GM19397 (cell line): ENCODE measurements at regions not wholly inside any gene's neighbourhood (a gene's known extent, or its start where the extent isn't known, plus 50 kb on each side); places are given as distances from the start of the nearest gene placed in this dataset.
"Not testable (repeated sequence)": the region's sequence is repeated elsewhere in the genome, so short reads cannot be mapped to it uniquely, and the experiment has no call there.

Experiments used
- ATAC-seq: cut with Tn5 transposase; IDR thresholded peaks from one replicate; pipeline ENCODE4 v1.9.1; 2021; ENCODE audit warnings: mild to moderate bottlenecking, moderate library complexity; ENCODE audit not compliant: unreplicated experiment

DNA sequence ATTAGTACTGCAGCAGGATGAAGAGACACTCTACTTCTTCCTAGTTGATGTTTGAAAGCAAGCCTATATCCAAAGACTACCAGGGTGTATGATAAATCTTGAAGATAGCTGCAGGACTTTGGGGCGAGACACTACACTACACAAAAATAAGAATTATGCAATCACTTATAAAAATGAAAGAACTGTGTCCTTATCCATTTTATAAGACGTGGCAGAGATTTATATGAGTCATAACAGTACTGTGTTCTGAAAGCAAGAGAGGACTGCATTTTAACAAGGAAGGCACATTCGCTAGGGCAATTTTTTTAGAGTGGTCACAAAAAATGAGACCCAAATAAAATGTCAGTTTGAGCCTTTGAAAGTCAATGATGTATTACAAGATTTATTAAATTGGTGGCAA, 617.0 kb upstream of the LINC00305 start:
- ATAC-seq, result no peak

DNA sequence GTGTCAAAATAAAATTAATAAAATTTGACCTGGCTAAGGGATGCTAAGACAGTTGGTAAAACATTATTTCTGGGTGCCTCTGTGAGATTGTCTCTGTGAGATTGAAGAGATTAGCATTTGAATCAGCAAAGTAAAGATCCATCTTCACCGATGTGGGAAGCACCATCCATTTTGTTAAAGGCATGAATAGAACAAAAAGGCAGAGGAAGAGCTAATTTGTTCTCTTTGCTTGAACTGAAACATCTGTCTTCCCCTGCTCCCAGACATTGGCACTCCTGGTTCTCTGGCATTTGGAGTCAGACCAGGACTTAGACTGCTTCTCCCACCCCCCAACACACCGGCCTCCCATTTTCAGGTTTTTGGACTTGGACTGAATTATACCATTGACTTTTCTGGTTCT, 603.8 kb upstream of the LINC00305 start:
- no peak for ATAC-seq

DNA sequence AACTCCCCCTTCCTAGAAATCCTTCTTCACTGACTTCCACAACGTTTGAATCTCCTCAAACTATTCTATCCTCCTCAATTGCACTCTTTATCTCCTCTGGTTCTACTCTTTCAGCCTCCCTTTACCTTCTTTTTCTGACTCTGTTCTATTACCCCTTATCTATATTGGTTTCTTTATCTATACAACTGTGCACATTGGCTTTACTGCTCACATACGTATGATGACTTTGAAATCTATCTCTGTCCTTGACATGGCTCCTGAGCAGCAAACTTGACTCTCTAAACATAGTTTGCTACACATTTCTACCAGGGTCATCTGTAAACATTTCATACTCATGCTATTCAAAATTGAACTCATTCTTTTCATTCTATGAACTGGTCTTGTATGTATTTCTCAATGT, 601.0 kb upstream of the LINC00305 start:
- no peak for ATAC-seq

DNA sequence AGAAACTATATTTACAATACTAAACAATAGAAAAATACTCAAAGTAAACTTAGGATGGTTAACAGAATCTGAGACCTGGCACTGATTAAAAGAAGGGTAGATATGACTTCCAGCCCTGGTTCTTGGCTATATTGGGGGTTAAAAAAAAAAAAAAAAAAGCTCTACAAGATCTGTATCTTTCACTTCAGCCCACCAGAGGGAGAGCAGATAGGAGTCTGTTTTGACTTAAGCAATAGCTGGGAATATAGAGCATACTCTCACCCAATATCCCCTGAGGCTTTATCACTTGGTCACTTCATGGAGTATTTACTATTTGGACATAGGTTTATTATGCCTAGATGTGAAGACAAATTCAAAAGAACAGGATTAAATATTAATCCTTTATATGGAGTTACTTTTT, 598.9 kb upstream of the LINC00305 start:
- ATAC-seq, result no peak

DNA sequence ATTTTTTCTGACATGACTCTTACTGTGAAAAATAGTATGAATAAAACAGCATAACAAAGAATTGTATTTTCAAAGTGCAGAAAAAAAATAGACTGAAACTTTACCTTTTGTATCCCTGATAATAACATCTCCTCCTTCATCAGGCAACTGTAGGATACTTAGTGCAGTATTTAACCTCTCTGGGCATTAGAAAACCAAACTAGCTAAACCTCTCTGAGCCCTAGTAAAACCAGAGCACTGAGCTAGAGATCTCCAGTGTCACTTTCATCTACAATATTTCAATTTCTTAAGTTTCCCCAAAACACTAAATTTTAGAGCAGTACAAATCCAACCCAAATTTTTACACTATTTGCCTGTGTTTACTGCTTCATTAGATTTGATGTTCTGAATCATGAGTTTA, 594.0 kb upstream of the LINC00305 start:
- ATAC-seq, result no peak

DNA sequence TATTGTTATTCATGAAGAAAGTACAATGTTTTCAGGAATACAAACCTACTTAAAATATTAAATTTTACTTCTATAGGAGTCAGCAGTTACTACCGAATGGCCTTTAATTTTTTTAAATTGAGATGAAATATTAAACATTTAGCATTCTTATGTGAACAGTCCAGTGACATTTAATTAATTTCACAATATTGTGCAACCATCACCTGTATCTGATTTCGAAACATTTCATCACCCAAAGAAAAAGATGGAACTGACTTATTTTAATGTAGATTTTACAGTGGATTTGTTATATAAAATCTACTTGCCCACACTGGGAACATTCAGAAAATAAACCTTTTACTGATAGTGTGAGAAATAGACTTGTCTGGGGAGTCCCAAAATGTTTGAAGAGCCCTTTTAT, 585.2 kb upstream of the LINC00305 start:
- no peak for ATAC-seq

DNA sequence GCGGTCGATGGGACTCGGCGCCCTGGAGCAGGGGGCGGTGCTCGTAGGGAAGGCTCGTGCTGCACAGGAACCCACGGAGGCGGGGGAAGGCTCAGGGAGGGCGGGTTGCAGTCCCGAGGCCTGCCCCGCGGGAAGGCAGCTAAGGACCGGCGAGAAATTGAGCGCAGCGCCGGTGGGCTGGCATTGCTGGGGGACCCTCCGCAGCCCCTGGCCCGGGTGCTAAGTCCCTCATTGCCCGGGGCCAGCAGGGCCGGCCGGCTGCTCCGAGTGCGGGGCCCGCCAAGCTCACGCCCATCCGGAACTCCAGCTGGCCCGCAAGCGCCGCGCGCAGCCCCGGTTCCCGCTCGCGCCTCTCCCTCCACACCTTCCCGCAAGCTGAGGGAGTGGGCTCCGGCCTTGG, 576.8 kb upstream of the LINC00305 start:
- not testable (repeated sequence) for ATAC-seq

DNA sequence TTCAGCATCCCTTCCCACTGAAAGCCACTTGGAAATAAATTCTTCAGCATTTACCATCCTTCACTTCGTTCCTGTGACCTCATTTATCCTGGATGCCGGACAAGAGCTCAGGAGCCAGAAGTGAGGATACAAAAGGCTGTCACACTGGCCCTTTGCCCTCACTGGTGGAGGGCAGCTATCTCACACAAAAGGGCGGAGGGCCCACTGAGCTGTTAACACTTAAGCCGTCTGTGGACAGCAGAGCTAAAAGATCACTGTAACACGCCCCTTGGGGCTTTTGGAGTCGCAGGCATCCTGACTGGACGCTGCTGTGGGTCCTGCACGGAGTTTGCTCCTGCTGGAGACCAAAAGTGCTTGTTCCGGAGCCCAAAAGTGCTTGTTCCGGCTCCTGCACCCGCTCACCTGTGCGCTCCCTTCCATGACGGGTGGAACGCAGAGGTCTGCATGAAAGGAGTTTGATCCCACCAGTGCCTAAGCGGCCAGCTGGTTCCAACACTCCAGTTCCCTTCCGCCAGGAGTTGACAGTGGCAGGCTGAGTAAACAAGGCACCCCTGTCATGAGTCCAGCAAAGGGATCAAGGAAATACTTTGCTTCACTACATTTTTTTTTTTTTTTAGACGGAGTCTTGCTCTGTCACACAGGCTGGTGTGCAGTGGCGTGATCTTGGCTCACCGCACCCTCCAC, 572.0 kb upstream of the LINC00305 start:
- no peak for ATAC-seq

DNA sequence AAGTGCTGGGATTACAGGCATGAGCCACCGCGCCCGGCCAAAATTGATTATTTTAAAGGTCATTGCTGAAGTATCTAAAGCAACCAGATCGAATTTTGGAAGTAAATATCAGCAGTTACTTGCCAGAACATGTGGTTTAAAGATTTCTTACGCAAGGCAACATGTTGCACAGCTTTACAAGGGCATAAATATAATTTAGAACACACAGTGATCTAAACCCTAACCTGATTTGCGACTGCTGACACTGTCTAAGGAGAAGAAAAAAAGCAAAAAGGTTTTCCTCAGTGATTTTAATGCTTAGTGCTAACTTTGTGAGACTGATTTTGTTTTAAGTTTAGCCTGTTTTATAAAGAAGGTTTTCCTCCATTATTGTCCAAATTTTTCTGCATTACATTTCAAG, 569.9 kb upstream of the LINC00305 start:
- no peak for ATAC-seq

DNA sequence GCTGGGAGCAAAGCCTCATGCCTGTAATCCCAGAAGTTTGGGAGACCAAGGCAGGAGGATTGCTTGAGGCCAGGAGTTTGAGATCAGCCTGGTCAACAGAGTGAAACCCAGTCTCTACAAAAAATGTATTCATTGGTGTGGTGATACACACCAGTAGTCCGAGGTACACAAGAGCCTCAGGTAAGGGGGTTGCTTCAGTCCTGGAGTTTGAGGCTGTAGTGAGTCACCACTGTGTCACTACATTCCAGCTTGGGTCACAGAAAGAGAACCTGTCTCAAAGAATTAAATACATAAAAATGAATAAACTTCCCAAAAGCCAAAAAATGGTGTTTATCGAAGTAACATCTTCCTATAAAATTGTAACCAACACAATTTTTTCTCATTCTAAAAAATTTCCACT, 568.1 kb upstream of the LINC00305 start:
- no peak for ATAC-seq

DNA sequence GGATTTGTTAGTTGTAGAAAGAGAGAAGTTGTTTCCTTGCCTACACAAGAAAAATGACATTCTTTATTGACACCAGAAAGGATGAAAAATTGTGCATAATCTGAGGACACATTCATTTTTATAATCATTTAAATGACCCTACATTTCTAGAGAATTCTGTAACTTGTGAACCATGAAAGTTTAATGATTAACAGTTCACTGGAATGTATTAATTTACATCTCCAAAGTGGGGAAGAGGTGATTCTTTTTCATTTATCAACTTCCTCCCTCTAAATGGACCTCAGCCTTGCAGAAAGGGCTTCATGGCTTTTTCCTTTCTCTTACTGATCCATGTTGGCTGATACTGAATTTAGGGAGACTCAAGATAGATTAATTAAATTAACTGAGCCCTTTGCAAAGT, 565.2 kb upstream of the LINC00305 start:
- ATAC-seq, result no peak

DNA sequence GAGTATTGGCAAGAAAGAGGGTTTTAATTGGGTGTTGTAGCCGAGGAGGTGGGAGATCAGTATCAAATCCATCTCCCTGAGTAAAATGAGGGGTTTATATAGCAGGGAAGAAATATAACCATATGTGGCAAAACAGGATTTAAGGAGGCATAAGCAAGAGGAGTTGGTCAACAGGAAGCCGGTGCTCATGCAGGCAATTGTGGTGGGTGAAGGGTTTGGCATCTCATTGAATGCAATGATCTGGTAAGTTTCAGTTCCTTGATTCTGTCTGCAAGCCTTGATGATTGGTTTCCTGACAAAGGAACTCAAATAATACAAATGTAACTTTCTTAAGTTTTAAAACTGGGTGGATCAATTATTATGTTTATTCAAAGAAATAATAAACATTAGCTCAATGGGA, 564.4 kb upstream of the LINC00305 start:
- ATAC-seq, result peak; percentile 100

DNA sequence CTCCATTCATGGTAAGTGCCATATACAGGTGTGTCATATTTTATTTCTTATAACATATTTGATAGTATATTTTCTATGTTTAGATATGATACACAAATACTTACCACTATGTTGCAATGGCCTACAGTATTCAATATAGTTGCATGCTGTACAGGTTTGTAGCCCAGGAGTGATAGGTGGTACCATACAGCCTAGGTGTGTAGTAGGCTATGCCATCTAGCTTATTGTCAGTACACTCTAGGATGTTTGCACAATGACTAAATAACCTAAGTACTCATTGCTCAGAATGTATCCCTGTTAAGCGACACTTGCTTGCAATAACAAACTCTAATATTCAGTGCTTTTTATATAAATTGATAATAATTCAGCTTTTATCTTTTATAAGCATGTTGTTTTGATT, 563.1 kb upstream of the LINC00305 start:
- no peak for ATAC-seq

DNA sequence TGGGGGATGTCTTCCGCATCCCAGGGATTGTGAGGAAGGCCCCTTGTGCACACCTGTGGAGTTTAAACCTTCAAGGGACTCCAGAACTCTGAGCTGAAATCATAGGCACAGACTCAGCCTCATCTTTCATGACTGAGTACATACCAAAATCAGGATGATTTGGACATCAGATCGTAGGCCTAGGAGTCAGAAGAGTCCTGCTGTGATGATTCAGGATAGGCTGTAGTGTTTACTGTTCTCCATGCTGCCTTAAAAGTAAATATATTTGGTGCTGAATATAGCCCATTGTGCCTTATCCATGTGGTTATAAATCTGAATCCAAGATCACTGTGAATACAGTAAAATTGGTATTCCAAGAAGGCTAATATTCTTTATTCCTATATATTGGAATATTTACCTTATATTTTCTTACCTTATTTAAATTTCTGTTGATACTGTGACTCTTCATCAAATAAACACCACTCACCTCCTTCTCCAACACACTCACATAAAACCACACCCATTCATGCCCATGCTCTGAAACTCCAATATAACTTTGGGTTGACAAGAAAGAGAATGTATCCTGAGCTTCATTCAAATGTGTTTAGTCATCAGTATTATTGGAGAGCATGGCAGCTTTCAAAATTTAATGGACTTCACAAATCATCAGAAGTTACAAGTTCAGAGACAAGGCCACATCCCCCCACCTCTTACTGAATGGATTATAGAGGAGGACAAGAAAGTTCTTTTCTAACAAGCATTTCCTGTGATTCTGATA, 561.4 kb upstream of the LINC00305 start:
- ATAC-seq, result no peak

DNA sequence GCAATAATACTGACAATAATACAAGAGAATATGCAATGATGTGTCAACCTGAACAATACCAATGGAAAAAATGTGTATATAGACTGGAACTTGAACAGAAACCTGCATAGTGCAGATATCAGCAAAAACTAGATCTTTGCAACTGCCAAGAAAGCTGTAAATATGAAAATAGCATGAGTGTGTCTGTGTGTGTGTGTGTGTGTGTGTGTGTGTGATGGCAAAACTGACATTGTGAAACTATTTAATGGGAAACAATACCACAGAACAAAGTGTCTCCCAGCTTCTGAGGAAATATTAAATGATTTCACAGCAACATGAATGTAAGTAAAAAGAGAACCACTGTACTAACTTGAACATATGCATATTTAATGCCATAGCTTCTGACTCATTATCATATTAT, 558.2 kb upstream of the LINC00305 start:
- no peak for ATAC-seq

DNA sequence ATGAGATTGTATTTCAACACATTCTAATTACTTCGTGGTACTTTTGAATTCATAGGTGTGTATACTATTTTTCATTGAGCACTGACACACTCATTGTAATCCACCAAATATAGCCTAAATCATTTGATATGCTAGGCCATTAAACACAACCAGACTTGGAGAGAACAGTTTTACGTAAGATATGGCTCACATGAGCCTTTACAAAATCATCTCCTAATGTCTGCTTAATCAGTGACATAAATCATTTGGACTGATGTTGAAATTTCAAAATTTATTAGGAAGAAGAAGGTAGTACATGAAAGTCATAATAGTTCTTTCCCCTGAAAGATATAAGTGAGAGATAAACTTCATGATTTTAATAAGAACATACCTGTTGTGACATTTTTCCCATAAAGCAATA, 550.2 kb upstream of the LINC00305 start:
- no peak for ATAC-seq

DNA sequence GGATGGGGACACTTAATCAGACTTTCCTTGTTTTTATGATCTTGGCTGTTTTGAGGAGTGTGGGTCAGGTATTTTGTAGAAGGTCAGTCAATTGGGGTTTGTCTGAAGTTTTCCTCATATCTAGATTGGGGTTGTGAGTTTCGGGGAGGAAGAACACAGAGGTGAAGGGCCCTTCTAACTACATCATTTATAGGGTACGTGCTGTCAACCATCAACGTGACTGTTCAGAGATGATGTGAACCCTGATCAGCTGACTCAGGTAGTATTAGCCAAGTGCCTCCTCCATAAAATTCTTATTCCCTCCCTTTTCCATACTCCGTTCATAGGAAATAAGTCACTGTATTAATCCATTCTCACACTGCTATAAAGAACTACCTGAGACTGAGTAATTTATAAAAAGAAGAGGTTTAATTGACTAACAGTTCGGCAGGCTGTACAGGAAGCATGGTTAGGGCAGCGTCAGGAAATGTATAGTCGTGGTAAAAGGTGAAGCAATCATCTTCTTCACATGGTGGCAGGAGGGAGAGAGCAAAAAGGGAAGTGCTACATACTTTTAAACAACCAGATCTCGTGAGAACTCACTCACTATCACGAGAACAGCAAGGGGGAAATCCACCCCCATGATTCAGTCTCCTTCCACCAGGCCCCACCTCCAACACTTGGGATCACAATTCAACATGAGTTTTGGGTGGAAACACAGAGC, 547.1 kb upstream of the LINC00305 start:
- no peak for ATAC-seq

DNA sequence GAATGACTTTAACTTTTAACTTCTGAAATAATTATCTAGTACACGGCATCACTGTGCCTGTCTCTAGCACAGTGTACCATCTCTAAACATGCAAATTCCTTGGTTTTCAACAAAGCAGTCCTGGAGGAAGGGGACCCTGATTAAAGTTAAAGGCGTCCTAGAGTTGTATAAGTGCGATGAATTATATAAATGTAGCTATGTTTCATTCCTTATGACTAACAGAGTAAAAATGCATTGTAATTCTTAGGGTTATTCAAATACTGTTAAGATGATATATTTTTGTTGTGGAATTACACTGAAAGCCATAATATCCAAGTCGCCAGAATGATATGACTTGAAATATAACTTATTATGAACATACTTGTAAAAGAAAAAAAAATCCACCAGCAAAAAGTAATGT, 544.9 kb upstream of the LINC00305 start:
- no peak for ATAC-seq

DNA sequence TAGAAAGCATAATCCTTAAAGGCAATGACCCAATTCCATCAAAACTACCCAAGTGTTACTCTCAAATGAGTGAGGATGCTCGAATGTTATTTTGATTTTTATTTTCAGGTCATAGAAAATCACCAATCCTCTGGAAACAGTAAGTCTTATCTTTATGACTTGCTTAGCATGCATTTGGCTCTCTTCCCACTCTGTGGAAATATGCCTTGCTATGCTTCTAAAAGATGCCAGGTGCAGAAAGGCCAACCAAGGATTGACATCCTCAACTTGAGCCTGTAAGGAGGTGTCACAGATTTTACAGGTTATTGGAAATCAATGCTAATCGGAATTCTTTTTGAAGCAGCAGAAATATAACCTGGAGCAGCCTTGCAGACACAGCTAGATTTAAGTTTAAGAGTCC, 543.9 kb upstream of the LINC00305 start:
- ATAC-seq, result no peak

DNA sequence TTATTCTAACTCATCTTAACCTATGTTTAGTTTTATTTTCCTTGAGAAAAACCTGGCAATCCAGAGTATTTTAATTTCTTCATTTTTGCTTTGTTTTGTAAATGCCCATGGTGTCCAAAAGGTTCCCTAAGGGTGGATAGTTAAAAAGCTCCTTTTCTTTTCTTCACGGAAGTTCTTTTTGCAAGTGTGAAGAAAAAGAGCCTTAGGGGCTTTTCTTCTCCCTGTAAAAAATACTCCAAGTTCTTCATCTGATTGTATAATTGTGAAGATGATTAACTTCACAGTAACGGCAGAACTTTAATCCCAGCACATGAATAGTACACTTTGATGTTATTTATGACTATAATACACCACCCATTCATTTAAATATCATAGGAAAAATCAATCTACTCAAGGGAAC, 530.2 kb upstream of the LINC00305 start:
- no peak for ATAC-seq

DNA sequence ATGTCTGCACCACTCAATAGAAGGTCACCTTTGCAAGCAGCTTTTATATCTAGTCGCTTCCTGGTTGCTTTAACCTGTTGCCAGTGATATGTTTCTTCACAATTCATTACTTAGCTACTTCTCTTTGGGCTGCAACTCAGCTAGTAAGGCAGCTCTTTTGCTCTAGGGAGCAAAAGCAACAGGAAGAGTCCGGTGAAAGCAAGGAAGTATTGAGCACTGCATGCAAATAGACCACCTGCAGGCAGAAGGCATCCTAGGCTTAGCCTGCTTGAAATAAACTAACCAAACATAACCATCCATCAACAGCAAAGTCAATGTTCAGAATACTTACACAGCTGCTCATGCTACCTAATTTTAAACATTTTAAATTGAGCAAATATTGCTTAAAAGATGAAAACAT, 529.2 kb upstream of the LINC00305 start:
- ATAC-seq, result no peak

DNA sequence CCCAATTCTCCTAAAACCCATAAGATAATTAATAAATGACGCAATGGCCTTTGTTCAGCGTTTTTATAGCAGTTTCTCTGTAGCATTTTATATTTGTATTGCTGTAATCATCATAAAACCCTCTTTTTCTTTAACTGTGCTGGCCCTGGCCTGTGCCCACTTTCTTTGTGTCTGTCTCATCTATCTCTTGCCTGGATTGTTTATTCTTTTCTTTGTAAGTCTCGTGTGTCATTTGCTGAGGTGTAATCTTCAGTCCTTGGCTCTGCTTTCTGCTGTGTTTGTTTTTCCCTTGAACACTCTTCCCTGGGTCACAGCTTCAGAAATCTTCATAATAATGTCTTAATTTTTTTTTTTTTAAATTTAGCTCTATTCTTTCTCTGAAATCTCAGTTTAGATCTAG, 525.8 kb upstream of the LINC00305 start:
- no peak for ATAC-seq
